ENCODE measurements at regions not wholly inside any gene's neighbourhood (a gene's known extent, or its start where the extent isn't known, plus 50 kb on each side); places are given as distances from the start of the nearest gene placed in this dataset.

DNA sequence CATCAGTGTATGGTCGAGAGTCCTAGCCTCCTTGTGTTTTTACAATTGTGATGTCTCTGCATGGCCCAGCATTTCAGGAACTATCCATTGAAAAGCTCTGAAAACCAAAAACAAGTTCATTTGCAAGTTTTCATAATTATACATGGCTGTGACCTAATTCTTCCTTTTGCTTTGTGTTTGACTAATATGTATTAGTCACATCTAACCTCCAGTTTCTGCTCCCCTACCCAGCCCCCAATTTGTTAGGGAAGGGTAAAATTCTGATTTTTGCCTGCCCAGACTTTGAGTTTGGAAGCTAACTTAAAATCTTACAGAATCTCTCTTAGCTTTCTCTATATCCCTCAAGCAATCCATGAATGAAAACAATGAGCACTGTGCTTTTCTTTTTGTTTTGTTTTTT lies 128.2 kb upstream of the SEMA6A start:
- DNase-seq = no peak

DNA sequence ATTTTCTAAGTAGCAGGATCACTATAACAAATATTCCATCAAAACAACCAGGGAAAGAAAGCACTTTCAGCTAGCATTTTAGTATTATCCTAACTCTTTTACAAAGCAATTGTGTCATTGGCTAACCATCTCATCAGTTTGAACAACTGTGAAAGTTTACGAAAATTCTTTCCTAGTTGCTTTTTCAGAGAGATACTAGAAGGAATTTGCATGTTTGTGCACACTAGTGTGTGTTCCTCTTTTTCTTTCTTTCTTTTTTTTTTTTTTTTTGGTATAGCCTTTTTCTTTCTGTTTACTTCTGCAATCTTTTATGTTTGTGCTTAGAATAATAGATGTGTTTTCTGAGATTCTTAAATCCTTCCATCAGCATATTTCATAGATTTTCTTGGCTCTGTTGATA lies 124.7 kb upstream of the SEMA6A start:
- DNase-seq = no peak

DNA sequence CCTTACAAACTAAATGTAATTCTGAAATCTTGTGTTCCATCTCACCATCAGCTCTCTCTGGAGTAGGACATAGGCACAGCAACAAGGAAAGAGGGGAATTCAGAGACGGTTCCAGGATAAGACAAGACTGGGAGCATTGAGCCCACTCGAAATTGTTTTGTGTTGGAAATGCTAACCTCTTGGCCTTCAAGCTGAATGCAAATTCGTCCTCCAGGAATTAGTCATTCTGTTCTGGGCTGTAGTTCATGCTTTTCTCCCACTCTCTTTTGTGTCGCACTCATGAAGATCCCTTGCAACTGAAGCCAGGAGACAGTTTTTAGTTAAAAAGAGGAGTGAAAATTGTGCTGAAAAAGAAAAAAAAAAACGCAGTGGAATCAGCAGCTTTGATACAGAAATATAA lies 121.7 kb upstream of the SEMA6A start:
- DNase-seq = no peak

DNA sequence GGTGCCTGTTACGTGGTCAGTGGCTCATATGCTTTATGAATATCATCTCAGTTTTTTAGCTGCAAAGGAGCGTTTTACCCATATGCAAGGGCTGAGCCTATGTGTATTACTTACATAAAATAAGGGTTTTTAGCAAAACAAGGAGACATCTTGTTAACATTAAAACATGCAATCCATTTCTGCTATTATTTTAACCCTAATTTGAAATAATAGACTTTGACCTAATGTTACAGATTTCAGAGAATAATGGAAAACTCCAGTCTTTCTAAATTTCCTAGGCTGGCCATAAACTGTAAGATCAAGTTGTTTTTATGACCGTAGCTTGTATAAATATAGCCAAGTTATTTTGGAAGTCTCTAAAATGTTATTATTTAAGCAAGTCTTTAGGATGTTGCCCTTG lies 121.1 kb upstream of the SEMA6A start:
- no peak for DNase-seq

DNA sequence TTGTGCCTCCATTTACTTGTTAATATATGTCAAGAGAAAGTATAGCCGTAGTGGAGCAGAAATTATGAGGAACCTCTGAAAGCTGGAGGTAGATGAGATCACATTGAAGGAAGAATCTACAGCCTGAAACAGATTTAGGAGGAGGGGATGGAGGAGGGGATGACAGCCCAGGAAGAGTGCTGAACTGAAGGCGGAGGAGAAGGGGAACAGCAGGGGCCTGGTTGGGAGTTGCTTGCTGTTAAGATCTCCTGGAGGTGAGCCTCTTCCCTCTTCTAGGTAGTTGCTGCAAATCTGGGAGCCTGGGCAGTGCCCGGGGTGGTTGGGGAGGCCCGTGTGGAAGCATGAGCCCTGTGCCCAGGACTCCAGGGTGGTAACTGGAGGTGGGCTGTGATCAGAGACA lies 111.8 kb upstream of the SEMA6A start:
- no peak for DNase-seq

DNA sequence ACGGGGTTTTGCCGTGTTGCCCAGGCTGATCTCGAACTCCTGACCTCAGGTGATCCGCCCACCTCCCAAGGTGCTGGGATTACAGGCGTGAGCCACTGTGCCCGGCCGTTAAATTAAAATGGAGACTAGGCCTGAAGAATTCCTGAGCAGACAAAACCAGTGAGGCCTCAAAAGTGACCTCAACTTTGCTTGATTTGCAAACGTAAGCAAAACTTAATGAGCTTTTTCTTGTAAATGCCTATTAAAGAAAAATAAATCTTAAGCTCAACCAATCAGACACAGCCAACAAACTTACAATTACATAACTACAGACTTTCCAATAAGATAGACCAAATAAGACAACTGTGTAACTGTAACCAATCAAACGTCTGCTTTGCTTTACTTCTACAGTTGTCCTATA lies 111.3 kb upstream of the SEMA6A start:
- no peak for DNase-seq

DNA sequence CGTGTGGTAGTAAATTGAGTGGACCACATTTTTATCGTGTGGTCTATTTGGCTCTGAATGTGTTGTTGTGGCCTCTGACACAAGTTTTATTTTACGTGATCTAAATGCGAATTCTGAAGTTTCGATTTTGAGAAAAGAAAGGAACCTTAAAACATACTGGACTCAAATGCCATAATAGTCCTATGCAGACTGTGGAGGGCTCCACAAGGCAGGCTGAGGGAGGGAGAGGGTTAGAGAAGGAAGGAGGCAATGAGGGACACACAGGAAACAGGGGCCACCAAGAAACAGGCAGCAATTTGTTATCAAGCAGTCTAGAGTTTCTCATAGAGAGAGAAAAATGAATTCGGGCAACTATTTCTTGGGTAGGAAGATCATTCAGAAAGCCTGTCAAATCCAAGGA lies 110.4 kb upstream of the SEMA6A start:
- no peak for DNase-seq

DNA sequence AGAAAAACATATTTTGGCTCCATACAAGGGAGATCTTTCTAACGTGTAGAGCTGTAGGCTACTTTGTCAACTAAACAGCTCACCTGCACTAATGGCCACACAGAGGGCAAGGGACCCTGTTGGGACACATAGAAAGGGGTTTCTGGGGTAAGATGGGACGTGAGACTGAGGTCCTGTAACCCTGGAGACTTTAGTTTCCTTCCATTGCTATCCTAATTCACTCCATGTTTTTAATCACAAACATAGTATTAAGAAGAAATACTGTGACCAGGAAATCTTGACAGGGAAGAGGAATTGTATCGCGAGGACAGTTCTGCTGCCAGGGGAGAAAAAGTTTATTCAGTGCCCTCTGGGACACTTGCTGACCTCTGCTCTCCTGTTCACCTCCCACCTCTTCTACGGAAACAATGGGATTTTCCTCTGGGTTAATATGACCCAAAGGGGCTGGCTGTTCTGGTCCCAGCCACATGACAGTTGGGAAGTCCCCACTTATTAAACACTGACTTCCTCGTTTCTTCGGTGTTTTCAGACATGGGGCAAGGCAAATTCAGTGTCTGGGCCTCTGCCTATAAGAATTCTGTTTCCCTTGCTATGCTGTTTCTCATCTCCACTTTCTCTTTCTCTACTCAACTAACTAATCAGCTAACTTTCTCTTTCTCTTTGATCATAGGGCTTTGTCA lies 106.9 kb upstream of the SEMA6A start:
- DNase-seq = no peak

DNA sequence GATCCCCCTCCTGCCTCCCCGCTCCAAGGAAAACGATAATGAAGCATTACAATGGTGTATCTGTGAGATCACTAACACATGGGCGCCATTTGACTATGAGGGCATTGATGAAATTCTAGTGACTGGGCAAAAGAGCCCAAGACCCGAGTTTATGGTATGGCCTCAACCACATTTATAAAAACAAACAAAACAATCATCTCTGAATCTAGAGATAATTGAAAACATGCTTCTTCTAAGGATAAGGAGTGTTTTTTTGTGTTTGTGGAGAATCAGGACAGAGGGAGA lies 100.9 kb upstream of the SEMA6A start:
- DNase-seq = no peak

DNA sequence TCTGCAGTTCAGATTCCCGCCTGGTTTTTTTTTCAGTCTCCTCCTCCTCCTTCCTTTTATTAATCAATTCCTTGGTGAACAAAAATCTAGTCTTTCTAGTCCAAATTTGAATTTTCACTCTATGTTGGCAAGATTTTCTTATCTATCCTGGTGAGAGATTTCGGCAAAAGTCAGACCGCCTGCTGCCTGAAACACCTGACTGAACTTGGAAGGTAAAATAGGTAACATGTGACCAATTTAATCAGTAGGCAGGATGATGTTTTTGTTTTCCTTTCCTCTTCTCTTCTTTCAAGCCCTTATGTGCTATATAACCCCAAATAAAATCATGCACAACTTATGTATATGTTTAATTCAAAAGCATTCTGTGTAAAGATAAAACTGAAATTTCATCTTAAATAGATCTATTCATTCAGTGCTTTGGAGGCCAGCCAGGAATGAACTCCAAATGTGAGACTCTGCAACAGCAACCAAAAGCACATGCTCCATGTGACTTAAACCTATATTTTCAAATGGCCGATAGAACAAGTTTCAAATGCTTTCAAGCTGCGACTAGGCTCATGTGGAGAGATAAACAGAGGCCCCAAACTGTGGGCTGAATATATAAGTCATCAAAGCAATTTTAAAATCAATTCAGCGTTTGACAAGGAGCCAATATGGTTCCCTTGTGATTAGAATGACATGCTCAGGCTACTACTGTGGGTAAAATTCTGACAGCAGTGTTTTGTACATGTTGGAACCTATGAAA lies 100.4 kb upstream of the SEMA6A start:
- DNase-seq = no peak

DNA sequence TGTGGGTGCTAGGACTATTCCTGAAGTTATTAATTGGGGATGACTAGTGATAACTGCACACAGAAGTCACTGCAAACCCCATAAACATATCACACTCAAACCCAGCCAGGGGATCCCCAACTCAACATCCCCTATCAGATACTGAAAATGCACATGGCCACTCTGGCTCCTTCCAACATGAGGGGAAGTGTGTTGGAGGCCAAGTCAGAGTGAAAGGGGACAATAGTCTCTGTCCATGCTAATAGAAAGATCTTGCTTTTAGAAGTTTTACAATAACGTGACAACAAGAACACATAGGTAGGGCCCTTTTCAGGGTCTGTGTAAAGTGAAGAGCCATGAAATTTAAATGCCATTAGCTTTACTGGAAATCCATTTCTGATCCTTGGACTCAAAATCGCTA lies 98.8 kb upstream of the SEMA6A start:
- DNase-seq = no peak

DNA sequence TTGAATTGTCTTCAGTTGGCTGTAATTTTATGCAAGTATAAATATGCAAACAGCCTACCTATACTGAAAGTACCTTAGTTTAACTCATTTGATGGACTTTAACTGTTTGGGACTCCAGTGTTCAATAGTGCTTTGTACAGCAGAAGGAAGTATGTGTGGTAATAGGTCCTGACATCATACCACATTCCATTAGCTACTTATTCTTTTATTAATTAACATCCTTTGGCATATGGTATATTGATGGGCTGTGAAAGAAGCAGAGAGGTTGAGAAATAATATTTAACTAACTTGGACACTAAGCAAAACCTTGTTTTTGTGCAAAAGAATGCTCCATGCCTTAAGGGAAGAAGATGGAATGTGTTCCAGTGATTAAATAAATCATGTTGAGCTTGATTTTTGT lies 97.6 kb upstream of the SEMA6A start:
- no peak for DNase-seq

DNA sequence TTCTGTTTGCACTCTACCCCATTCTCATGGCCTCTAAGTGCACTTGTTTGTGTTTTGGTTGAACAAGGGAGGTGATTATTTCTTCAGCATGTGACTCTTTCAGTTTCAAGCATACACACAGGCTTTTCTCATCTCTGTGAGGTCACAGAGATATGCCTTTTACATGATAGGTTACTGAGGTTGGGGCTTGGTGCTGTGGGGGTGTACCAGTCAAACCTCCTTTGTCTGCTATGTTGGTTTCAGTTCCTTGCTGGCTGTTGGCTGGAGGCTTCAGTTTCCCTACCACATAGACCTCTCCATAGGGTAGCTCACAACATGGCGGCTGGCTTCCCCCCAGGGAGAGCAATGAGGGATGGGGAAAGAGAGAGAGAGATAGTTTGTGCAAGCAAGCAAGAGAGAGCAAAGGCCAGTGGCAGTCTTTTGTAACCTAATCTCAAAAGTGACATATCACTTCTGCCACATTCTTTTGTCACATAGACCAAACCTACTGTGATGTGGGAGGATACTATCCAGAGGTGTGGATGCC lies 96.7 kb upstream of the SEMA6A start:
- DNase-seq = no peak

DNA sequence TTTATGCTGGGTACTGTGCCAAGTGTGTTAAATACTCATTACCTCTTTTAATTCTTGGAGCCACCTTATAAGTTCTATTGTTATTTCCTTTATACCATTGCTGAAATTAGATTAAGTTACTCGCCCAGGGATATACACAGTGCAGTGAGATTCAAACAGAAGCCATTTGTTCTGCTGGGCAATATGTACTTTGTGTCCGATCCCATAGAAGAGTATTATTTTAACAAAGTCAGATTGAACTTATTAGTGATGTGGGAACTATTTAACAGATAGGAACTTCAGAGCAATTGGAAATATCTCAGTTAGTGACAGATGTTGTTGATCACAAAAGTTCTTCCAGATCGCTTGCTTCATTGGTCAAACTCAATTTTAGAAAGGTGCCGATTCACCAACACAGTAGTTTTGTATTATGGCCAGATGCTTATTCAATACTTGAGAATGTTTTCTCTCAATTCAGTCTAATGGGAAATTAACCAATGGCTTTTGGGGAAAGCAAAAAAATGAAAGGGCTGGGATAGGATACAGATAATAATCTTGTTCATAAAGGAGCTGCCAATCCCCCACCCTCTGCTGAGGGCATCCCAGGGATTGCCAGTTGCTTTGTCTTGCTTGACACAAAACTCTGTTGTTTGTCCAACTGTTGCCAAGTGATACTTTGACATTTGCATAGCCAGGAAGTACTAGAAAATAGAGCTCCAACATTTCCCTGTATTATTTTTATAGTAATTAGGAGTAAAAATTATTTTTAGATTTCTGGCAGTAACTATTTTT lies 94.8 kb upstream of the SEMA6A start:
- no peak for DNase-seq

DNA sequence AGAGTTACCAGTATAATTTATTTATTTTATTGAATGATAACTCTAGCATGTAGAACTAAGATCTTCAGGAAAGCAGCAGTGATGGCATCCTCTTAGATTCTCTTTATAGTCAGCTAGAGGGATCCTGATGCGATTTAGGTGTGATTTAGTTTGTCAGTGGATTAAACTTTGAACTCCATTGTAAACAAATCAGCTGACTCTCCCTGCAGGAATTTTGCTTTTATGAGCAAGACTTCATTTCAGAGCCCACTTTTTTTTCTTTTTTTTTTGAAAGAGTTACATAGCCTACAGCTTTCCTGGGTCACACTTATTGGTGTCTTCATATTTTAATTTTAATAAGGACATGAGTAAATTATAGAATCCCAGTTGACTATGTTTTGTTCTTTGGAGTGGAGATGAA lies 93.8 kb upstream of the SEMA6A start:
- DNase-seq = no peak

DNA sequence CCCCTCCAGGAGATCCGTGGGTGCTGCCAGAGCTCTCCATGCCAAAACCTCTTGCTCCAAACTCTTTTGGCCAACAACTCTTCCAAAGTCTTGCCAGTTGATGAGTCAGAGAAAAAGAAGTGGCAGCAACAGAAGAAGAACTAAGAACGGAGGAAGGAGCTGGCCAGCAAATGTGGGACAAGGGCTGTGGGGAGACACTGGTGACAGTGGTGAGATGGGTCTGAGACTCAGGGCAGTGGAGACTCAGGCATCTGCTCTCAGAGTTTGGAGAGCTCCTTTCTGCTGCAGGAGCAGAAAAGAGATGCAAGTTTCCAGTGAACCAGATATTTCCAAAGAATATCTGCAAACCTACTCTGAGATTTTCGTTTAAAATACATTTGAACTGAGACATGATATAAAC lies 92.3 kb upstream of the SEMA6A start:
- DNase-seq = no peak

DNA sequence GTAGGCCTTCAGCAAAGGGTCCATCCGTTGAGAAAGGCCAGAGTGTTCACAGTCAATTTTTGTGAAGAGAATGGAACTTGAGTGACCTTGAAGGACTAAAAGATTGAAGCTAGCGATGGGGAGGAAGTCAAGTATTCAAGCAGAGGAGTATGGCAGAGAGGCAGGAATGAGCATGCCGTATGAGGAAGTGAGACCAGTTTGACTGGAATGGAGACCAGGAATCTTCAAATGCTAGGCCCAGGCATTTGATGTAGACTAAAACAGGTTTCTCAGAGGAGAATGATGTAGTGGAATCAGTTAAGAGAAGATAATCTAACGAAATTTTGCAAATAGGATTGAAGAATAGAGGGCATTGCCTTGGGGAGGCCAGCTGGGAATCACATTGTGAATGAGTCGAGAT lies 90.4 kb upstream of the SEMA6A start:
- no peak for DNase-seq

DNA sequence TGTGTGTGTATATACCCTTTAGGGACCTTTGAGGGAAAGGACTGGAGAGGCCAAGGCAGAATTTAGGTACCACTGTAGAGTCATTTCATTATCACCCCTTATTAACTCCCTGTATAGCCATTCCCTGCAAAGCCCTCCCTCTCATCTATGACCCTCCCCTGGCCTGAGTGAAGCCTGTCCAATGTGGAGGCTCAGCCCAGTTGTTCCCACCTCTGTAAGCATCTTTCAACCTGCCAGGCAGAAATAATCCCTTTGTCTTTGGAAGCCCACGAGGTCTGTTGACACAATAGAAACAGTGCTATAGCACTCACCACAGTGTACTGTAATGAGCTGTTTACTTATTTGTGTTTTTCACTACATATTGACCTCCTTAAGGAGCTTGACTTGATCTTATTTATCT lies 88.5 kb upstream of the SEMA6A start:
- no peak for DNase-seq

DNA sequence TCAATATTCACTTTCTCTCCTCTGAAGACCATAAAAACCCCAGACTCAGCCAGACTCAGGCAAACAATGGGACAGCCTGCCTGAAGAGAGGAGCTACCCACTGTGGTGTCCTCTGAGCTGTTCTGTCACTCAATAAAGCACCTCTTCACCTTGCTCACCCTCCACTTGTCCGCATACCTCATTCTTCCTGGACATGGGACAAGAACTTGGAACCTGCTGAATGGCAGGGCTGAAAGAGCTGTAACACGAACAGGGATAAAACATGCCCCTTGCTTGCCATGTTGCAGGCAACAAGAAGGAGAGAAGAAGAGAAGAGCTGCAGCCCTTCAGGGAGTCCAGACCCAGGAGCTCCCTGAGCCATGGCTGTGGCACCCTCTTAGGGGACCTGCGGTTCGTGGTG lies 86.8 kb upstream of the SEMA6A start:
- DNase-seq = no peak

DNA sequence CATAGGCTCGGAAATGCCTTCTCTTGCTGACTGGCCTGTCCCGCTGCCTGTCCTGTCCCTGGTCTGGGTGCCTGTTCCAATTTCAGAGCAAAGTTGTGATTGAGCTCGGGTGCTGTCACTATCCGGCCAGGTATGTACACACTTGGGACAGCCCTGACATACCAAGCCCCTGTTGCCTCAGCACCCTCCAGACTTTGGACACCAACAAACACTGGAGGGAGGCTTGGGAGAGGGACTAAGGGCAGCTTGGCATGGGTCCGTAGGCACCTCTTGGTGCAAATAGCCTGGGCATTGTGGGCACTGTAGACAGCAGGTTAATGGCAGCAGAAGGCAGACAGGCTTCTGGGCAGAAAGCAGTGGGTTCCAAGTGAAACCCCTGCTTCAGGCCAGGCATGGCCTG lies 86.3 kb upstream of the SEMA6A start:
- no peak for DNase-seq

DNA sequence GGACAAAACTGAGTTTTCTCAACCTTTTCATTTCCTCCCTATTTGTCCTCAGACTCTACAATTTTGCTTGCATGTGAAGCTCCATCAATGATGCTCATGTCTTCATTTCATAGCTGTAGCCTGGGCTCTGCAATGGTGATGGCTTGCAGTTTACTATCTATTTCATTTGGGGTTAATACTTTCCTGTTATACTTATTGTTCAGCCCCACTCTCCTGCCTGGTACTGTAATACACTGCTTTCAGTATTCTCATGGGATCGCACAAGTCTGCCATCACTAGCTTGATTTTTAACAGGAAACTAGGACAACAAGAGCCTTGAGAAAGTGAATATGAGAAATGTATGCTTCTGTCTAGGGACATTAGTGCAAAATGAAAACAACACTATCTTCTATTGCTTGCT lies 84.2 kb upstream of the SEMA6A start:
- no peak for DNase-seq

DNA sequence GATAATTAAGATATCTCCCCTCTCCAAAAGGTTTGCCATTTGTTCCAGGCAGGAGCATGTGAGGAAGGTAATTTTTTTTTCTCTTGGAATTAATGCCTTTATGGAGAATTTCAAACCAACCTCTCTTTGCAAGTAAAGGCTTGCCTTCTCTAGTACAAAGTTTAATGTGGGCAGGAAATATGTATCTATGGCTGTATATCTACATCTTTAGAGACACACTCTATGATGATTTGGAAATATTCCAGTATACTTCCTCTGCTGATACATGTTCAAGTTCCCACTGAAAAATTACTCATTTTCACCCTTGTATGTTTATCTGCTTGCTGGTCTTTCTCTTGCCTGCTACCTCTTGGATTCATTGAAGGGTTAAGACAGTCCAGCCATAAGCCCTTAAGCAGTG lies 83.5 kb upstream of the SEMA6A start:
- DNase-seq = no peak

DNA sequence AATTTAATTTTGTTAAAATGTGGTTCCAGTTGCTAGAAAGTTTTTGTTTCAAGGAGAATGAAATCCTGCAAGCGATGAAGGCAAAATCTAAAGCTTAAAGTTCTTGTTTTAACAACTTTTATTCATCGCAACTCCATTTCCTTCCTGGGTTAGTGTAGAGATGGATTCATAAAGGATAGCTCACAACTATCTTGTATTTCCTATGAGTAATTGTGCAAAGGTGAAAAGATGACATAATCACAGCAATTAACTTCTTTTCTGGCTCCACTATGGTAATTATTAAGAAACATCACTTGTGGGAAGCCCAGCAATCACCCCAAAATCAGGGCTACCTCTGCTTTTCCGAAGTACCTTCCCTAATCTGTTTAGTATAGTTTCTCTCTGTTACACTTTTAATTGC lies 80.8 kb upstream of the SEMA6A start:
- no peak for DNase-seq

DNA sequence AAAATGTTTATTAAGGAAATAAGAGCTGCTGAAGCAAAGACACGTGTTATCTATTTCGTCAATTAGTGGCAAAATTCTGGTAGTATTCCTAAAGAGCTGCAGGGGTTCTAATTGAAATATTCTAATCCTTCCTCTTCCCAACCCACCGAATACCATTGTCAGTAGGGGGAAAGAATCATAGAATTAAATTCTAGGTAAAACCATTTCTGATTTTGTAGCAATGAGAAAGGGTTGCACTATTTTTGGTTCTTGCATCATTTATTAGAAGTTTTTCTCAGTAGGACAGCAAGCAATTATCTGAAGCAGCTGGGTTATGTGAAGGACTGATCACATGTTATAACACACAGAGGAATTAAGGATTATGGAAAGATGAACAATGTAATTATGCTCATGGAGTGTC lies 80.3 kb upstream of the SEMA6A start:
- no peak for DNase-seq
